GM18907 (cell line): ENCODE measurements at regions not wholly inside any gene's neighbourhood (a gene's known extent, or its start where the extent isn't known, plus 50 kb on each side); places are given as distances from the start of the nearest gene placed in this dataset.
"Not testable (repeated sequence)": the region's sequence is repeated elsewhere in the genome, so short reads cannot be mapped to it uniquely, and the experiment has no call there.

Experiments
- ATAC-seq: cut with Tn5 transposase; IDR thresholded peaks from one replicate; pipeline ENCODE4 v1.9.1; 2021; ENCODE audit warnings: mild to moderate bottlenecking, moderate library complexity; ENCODE audit not compliant: unreplicated experiment

GRCh38 chr2:35463805-35464596, 891.6 kb upstream of the CRIM1 start:
- ATAC-seq = no peak

GRCh38 chr2:35462226-35462998, 893.2 kb upstream of the CRIM1 start:
- no peak for ATAC-seq

- ATAC-seq = no peak
Observed at GRCh38 chr2:35461406-35461805, 894.2 kb upstream of the CRIM1 start.

GRCh38 chr2:35454966-35455638, 900.5 kb upstream of the CRIM1 start:
- ATAC-seq = no peak

GRCh38 chr2:35447821-35448220, 907.8 kb upstream of the CRIM1 start:
- ATAC-seq = no peak

GRCh38 chr2:35447215-35447614, 908.4 kb upstream of the CRIM1 start:
- no peak for ATAC-seq

GRCh38 chr2:35443087-35443486, 912.5 kb upstream of the CRIM1 start:
- ATAC-seq = no peak

GRCh38 chr2:35441575-35441974, 914.0 kb upstream of the CRIM1 start:
- not testable (repeated sequence) for ATAC-seq

- ATAC-seq = not testable (repeated sequence)
Observed at GRCh38 chr2:35440308-35440707, 915.3 kb upstream of the CRIM1 start.

GRCh38 chr2:35436893-35437292, 918.7 kb upstream of the CRIM1 start:
- ATAC-seq = not testable (repeated sequence)

- peak; percentile 65 for ATAC-seq
Observed at GRCh38 chr2:35428548-35428947, 927.0 kb upstream of the CRIM1 start.

- no peak for ATAC-seq
Observed at GRCh38 chr2:35421485-35421884, 934.1 kb upstream of the CRIM1 start.

- ATAC-seq = no peak
Observed at GRCh38 chr2:35417293-35417692, 938.3 kb upstream of the CRIM1 start.

- no peak for ATAC-seq
Observed at GRCh38 chr2:35416391-35417140, 939.0 kb upstream of the CRIM1 start.

GRCh38 chr2:35415942-35416341, 939.6 kb upstream of the CRIM1 start:
- ATAC-seq = no peak

GRCh38 chr2:35415282-35415681, 940.3 kb upstream of the CRIM1 start:
- ATAC-seq = no peak

- ATAC-seq = peak; percentile 81
Observed at GRCh38 chr2:35410431-35411061, 945.0 kb upstream of the CRIM1 start.

GRCh38 chr2:35409762-35410161, 945.8 kb upstream of the CRIM1 start:
- ATAC-seq = no peak

GRCh38 chr2:35408320-35408719, 947.3 kb upstream of the CRIM1 start:
- no peak for ATAC-seq

- ATAC-seq = no peak
Observed at GRCh38 chr2:35391736-35392442, 963.7 kb upstream of the CRIM1 start.
